GM08714 (cell line): ENCODE measurements at regions not wholly inside any gene's neighbourhood (a gene's known extent, or its start where the extent isn't known, plus 50 kb on each side); places are given as distances from the start of the nearest gene placed in this dataset.
"Not testable (repeated sequence)": the region's sequence is repeated elsewhere in the genome, so short reads cannot be mapped to it uniquely, and the experiment has no call there.

Experiments used
- H3K4me3 ChIP-seq: fragments of 200-500 bp; sonication (Bioruptor generic); 2 replicates; pipeline ENCODE4 v1.5.1; 2014; ENCODE audit warnings: mild to moderate bottlenecking, low read length, inconsistent platforms
- ZNF274 ChIP-seq: IDR thresholded peaks from 2 replicates; pipeline ENCODE4 v1.6.1; 2012; ENCODE audit warnings: mild to moderate bottlenecking, low read depth, low read length

- no peak for TF ChIP-seq ZNF274
- no peak overlapping the region for H3K4me3 ChIP-seq
Measured at GRCh38 chr5:108696951-108697715, 50.6 kb upstream of the FER start.

GRCh38 chr5:108696407-108696806 is 51.3 kb upstream of the FER start:
- no peak for TF ChIP-seq ZNF274

GRCh38 chr5:108688485-108688884 is 59.2 kb upstream of the FER start:
- no peak overlapping the region for H3K4me3 ChIP-seq
- no peak for TF ChIP-seq ZNF274

More at GRCh38 chr5:108696407-108696806, 51.3 kb upstream of the FER start:
- H3K4me3 ChIP-seq = no peak overlapping the region

GRCh38 chr5:108687595-108688200 is 60.0 kb upstream of the FER start:
- no peak overlapping the region for H3K4me3 ChIP-seq
- no peak for TF ChIP-seq ZNF274

GRCh38 chr5:108686676-108687075 is 61.0 kb upstream of the FER start:
- TF ChIP-seq ZNF274 = no peak
- H3K4me3 ChIP-seq = no peak overlapping the region

GRCh38 chr5:108685448-108686216 is 62.1 kb upstream of the FER start:
- not testable (repeated sequence) for H3K4me3 ChIP-seq

GRCh38 chr5:108681079-108681921 is 66.4 kb upstream of the FER start:
- TF ChIP-seq ZNF274 = no peak
- no peak overlapping the region for H3K4me3 ChIP-seq

GRCh38 chr5:108678091-108678490 is 69.6 kb upstream of the FER start:
- H3K4me3 ChIP-seq = no peak overlapping the region
- TF ChIP-seq ZNF274 = no peak

- H3K4me3 ChIP-seq = no peak overlapping the region
- TF ChIP-seq ZNF274 = no peak
Measured at GRCh38 chr5:108675736-108676135, 72.0 kb upstream of the FER start.

- H3K4me3 ChIP-seq = no peak overlapping the region
- no peak for TF ChIP-seq ZNF274
Measured at GRCh38 chr5:108672639-108673038, 75.1 kb upstream of the FER start.

GRCh38 chr5:108670591-108671289 is 77.0 kb upstream of the FER start:
- H3K4me3 ChIP-seq = no peak overlapping the region
- TF ChIP-seq ZNF274 = no peak

GRCh38 chr5:108669462-108669861 is 78.2 kb upstream of the FER start:
- TF ChIP-seq ZNF274 = no peak
- no peak overlapping the region for H3K4me3 ChIP-seq

- no peak for TF ChIP-seq ZNF274
- no peak overlapping the region for H3K4me3 ChIP-seq
Measured at GRCh38 chr5:108661590-108662219, 86.0 kb upstream of the FER start.
